ENCODE measurements at regions not wholly inside any gene's neighbourhood (a gene's known extent, or its start where the extent isn't known, plus 50 kb on each side); places are given as distances from the start of the nearest gene placed in this dataset.

DNA sequence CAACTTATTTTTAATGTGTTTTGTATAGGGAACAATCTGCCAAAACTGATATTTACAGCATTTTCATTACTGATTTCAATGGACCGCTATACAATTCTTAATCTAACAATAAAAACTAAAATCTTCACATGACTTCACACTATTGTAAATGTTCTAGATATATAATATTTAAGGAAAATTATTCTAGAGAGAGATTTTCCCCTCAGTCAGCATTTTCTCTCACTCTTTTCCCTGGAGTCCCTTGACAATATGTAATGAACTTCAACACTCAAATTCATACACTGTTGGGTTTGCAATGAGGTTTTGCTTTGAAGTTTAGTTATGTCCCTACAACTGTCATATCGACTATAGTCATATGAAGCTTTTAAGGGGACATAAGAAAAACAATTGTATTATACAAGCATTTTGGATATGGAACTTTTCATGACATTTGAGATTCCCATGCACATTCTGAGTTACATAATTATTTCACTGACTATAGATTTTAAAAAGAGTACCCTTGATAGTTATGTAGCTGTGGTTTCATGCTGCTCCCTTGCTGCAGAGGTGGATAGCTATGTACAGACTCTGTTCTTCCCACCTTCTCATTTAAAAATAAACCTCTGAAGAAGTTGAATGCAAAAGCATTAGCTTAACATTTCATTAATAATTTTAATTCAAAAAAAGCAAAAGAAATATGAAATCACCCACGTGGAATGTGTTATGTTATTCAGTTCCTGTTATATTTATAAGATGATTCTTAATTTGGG lies 338.5 kb downstream of the AKAIN1 start:
- TF ChIP-seq TAF1 (IDR thresholded peaks at IDR 0.05; ENCODE audit: low read depth, low read length) (no peak), POLR2A (IDR thresholded peaks at IDR 0.05; ENCODE audit: low read depth, low read length) (no peak), SPI1 (IDR thresholded peaks at IDR 0.05; ENCODE audit: low read depth, low read length) (no peak), POLR2AphosphoS5 (IDR thresholded peaks at IDR 0.05; ENCODE audit: low read depth, low read length) (no peak), POU2F2 (IDR thresholded peaks at IDR 0.05; ENCODE audit: low read depth, low read length) (no peak)

All from GM12891 (cell line).